Activated T-cell treated with anti-CD3 and anti-CD28 coated beads, Interleukin-2, amount 50 U/mL, for 4 hours (primary cell): ENCODE measurements at regions not wholly inside any gene's neighbourhood (a gene's known extent, or its start where the extent isn't known, plus 50 kb on each side); places are given as distances from the start of the nearest gene placed in this dataset.

ENCODE experiments used
- ATAC-seq, 2 donors: fragments of 200-7000 bp; cut with Tn5 transposase; one replicate each; pipeline ENCODE4 v1.10.0; 2021
- DNase-seq: peaks from one replicate; pipeline ENCODE4 v3.0.0-alpha.2; 2020
- H3K27me3 Mint-ChIP-seq: one replicate; pipeline ENCODE4 v1.8.0; 2021; ENCODE audit warnings: low read depth, mixed read lengths
- H3K36me3 Mint-ChIP-seq: one replicate; pipeline ENCODE4 v1.8.0; 2022; ENCODE audit warnings: mixed read lengths; ENCODE audit not compliant: insufficient read depth
- H3K4me1 Mint-ChIP-seq: one replicate; pipeline ENCODE4 v1.8.0; 2021; ENCODE audit warnings: low read depth, mixed read lengths
- H3K4me3 Mint-ChIP-seq: one replicate; pipeline ENCODE4 v1.8.0; 2021; ENCODE audit warnings: mild to moderate bottlenecking, moderate library complexity, mixed read lengths
- H3K9me3 Mint-ChIP-seq: one replicate; pipeline ENCODE4 v1.8.0; 2021; ENCODE audit warnings: mixed read lengths

GRCh38 chr2:183253441-183254130, 129.3 kb downstream of the NUP35 start:
- Mint-ChIP-seq H3K27me3 (no peaks in the 10 kb centered on the region), H3K4me3 (no peak overlapping the region), H3K9me3 (no peaks in the 10 kb centered on the region), H3K36me3 (no peaks in the 10 kb centered on the region), H3K4me1 (no peaks in the 10 kb centered on the region)
- ATAC-seq (no peak), DNase-seq (no peak)

GRCh38 chr2:183255411-183255810, 131.2 kb downstream of the NUP35 start:
- Mint-ChIP-seq H3K4me1 (no peaks in the 10 kb centered on the region), H3K36me3 (no peaks in the 10 kb centered on the region)

GRCh38 chr2:183259921-183260320, 135.7 kb downstream of the NUP35 start:
- ATAC-seq (no peak), DNase-seq (no peak)
- H3K4me3 Mint-ChIP-seq = no peak overlapping the region
- H3K36me3 Mint-ChIP-seq = no peaks in the 10 kb centered on the region
- no peaks in the 10 kb centered on the region for H3K9me3 Mint-ChIP-seq
- no peaks in the 10 kb centered on the region for H3K4me1 Mint-ChIP-seq
- H3K27me3 Mint-ChIP-seq = no peaks in the 10 kb centered on the region

More at GRCh38 chr2:183255411-183255810, 131.2 kb downstream of the NUP35 start:
- Mint-ChIP-seq H3K27me3 (no peaks in the 10 kb centered on the region), H3K4me3 (no peak overlapping the region), H3K9me3 (no peaks in the 10 kb centered on the region)
- DNase-seq (no peak), ATAC-seq (no peak)

GRCh38 chr2:183260527-183260926, 136.3 kb downstream of the NUP35 start:
- no peak for ATAC-seq
- Mint-ChIP-seq H3K9me3 (no peaks in the 10 kb centered on the region), H3K36me3 (no peaks in the 10 kb centered on the region), H3K4me3 (no peak overlapping the region), H3K27me3 (no peaks in the 10 kb centered on the region), H3K4me1 (no peaks in the 10 kb centered on the region)
- DNase-seq = no peak

- ATAC-seq = no peak
- H3K4me3 Mint-ChIP-seq = no peak overlapping the region
- no peaks in the 10 kb centered on the region for H3K4me1 Mint-ChIP-seq
- no peaks in the 10 kb centered on the region for H3K36me3 Mint-ChIP-seq
- DNase-seq = no peak
- H3K9me3 Mint-ChIP-seq = no peaks in the 10 kb centered on the region
- no peaks in the 10 kb centered on the region for H3K27me3 Mint-ChIP-seq
Measured at GRCh38 chr2:183264890-183265535, 140.8 kb downstream of the NUP35 start.

GRCh38 chr2:183267148-183267827, 143.0 kb downstream of the NUP35 start:
- H3K4me1 Mint-ChIP-seq = no peaks in the 10 kb centered on the region
- no peak for ATAC-seq
- H3K36me3 Mint-ChIP-seq = no peaks in the 10 kb centered on the region
- no peaks in the 10 kb centered on the region for H3K27me3 Mint-ChIP-seq
- DNase-seq = no peak
- H3K9me3 Mint-ChIP-seq = peaks cover 9% of the 10 kb centered on the region
- no peak overlapping the region for H3K4me3 Mint-ChIP-seq

- no peak for DNase-seq
- no peak overlapping the region for H3K4me3 Mint-ChIP-seq
- no peaks in the 10 kb centered on the region for H3K4me1 Mint-ChIP-seq
- no peaks in the 10 kb centered on the region for H3K36me3 Mint-ChIP-seq
- peaks cover 9% of the 10 kb centered on the region for H3K9me3 Mint-ChIP-seq
- H3K27me3 Mint-ChIP-seq = no peaks in the 10 kb centered on the region
- no peak for ATAC-seq
Measured at GRCh38 chr2:183269956-183270355, 145.7 kb downstream of the NUP35 start.

GRCh38 chr2:183283209-183283608, 159.0 kb downstream of the NUP35 start:
- no peak for DNase-seq
- H3K27me3 Mint-ChIP-seq = no peaks in the 10 kb centered on the region
- no peaks in the 10 kb centered on the region for H3K9me3 Mint-ChIP-seq
- H3K36me3 Mint-ChIP-seq = no peaks in the 10 kb centered on the region
- H3K4me1 Mint-ChIP-seq = no peaks in the 10 kb centered on the region
- no peak for ATAC-seq
- H3K4me3 Mint-ChIP-seq = no peak overlapping the region

GRCh38 chr2:183284606-183285005, 160.4 kb downstream of the NUP35 start:
- no peaks in the 10 kb centered on the region for H3K9me3 Mint-ChIP-seq
- DNase-seq (no peak), ATAC-seq (no peak)
- no peak overlapping the region for H3K4me3 Mint-ChIP-seq
- no peaks in the 10 kb centered on the region for H3K4me1 Mint-ChIP-seq
- no peaks in the 10 kb centered on the region for H3K27me3 Mint-ChIP-seq
- H3K36me3 Mint-ChIP-seq = no peaks in the 10 kb centered on the region

- Mint-ChIP-seq H3K4me3 (no peak overlapping the region), H3K36me3 (no peaks in the 10 kb centered on the region)
Measured at GRCh38 chr2:183291436-183291835, 167.2 kb downstream of the NUP35 start.

GRCh38 chr2:183292028-183292427, 167.8 kb downstream of the NUP35 start:
- DNase-seq (no peak), ATAC-seq (no peak)
- Mint-ChIP-seq H3K36me3 (no peaks in the 10 kb centered on the region), H3K9me3 (peaks cover 6% of the 10 kb centered on the region), H3K27me3 (no peaks in the 10 kb centered on the region), H3K4me3 (no peak overlapping the region), H3K4me1 (no peaks in the 10 kb centered on the region)

More at GRCh38 chr2:183291436-183291835, 167.2 kb downstream of the NUP35 start:
- no peak for ATAC-seq
- Mint-ChIP-seq H3K27me3 (no peaks in the 10 kb centered on the region), H3K9me3 (peaks cover 6% of the 10 kb centered on the region), H3K4me1 (no peaks in the 10 kb centered on the region)
- no peak for DNase-seq

GRCh38 chr2:183339311-183339710, 215.1 kb downstream of the NUP35 start:
- DNase-seq (no peak), ATAC-seq (no peak)
- Mint-ChIP-seq H3K36me3 (no peaks in the 10 kb centered on the region), H3K4me1 (no peaks in the 10 kb centered on the region), H3K4me3 (no peak overlapping the region), H3K9me3 (peaks cover 15% of the 10 kb centered on the region), H3K27me3 (no peaks in the 10 kb centered on the region)

- peaks cover 12% of the 10 kb centered on the region for H3K9me3 Mint-ChIP-seq
- H3K36me3 Mint-ChIP-seq = no peaks in the 10 kb centered on the region
- ATAC-seq (no peak), DNase-seq (no peak)
- no peaks in the 10 kb centered on the region for H3K27me3 Mint-ChIP-seq
- no peak overlapping the region for H3K4me3 Mint-ChIP-seq
- no peaks in the 10 kb centered on the region for H3K4me1 Mint-ChIP-seq
Measured at GRCh38 chr2:183341057-183341456, 216.8 kb downstream of the NUP35 start.

GRCh38 chr2:183347969-183348368, 223.7 kb downstream of the NUP35 start:
- Mint-ChIP-seq H3K27me3 (no peaks in the 10 kb centered on the region), H3K36me3 (no peaks in the 10 kb centered on the region), H3K9me3 (no peaks in the 10 kb centered on the region), H3K4me3 (no peak overlapping the region), H3K4me1 (no peaks in the 10 kb centered on the region)
- no peak for DNase-seq
- ATAC-seq = no peak

- Mint-ChIP-seq H3K9me3 (no peaks in the 10 kb centered on the region), H3K27me3 (no peaks in the 10 kb centered on the region), H3K4me3 (no peak overlapping the region), H3K4me1 (no peaks in the 10 kb centered on the region), H3K36me3 (no peaks in the 10 kb centered on the region)
- DNase-seq = no peak
- ATAC-seq = no peak
Measured at GRCh38 chr2:183348492-183348891, 224.2 kb downstream of the NUP35 start.
